HepG2 (cell line): ENCODE measurements at regions not wholly inside any gene's neighbourhood (a gene's known extent, or its start where the extent isn't known, plus 50 kb on each side); places are given as distances from the start of the nearest gene placed in this dataset.

ENCODE experiments used
- ATAC-seq: fragments of 200-7000 bp; cut with Tn5 transposase; 3 replicates; pipeline ENCODE4 v1.9.1; 2020; ENCODE audit warnings: mild to moderate bottlenecking, moderate library complexity
- BruUV-seq: library from RNA; stranded (reverse); fragments of 400-500 nt; replicated peaks from 2 replicates; lab custom pipeline; 2021; lab: Mats Ljungman, UMichigan
- CTCF ChIA-PET: fragments of 300-600 bp; formaldehyde crosslinking; extraction: SDS; loops from one replicate; lab custom pipeline; 2021; ENCODE audit warnings: low total read pairs, inconsistent platforms, low intra/inter-chr PET ratio; lab: Yijun Ruan, JAX
- POLR2A ChIA-PET: fragments of 350-600 bp; sonication (Branson Sonifier 250); formaldehyde crosslinking; loops from one replicate; lab custom pipeline; 2020; ENCODE audit warnings: antibody characterized with exemption, inconsistent platforms; lab: Yijun Ruan, JAX
- DNase-seq: peaks from one replicate; pipeline ENCODE4 v3.0.0-alpha.2; 2015; ENCODE audit warnings: low spot score
- FAIRE-seq: peaks from 3 replicates; lab custom pipeline; 2011; peaks lifted over from hg19 to GRCh38; lab: Jason Lieb, UNC
- H2AFZ ChIP-seq: one replicate; pipeline ENCODE4 v1.6.1; 2011; ENCODE audit warnings: low read length, inconsistent platforms
- H3K27ac ChIP-seq: fragments of 300-600 bp; 3 replicates; pipeline ENCODE4 v1.8.0; 2011; ENCODE audit warnings: mixed run types, mild to moderate bottlenecking, mixed read lengths, low read length, inconsistent platforms; ENCODE audit not compliant: insufficient read depth; ENCODE audit errors: extremely low read length
- H3K27me3 ChIP-seq, 2 experiments: fragments of 200-600 bp in 1 of 2; 2 replicates in 1 of 2; 3 replicates in 1 of 2; pipeline versions ENCODE4 v1.6.0 to v1.8.0; 2011; ENCODE audit warnings: low read length in 2 of 2, mild to moderate bottlenecking in 2 of 2, moderate library complexity in 2 of 2, inconsistent platforms in 1 of 2; ENCODE audit not compliant: insufficient read depth in 2 of 2, control insufficient read depth in 1 of 2
- H3K36me3 ChIP-seq, 2 experiments: fragments of 200-600 bp in 1 of 2; replicated peaks in 1 of 2; 2 replicates in 1 of 2; 3 replicates in 1 of 2; pipeline versions ENCODE4 v1.5.1 to v1.8.0; 2011; ENCODE audit warnings: low read length in 2 of 2, inconsistent platforms in 1 of 2; ENCODE audit not compliant: insufficient read depth in 2 of 2, control insufficient read depth in 1 of 2
- H3K4me1 ChIP-seq: 2 replicates; pipeline ENCODE4 v1.5.1; 2012; ENCODE audit warnings: low read length, inconsistent platforms; ENCODE audit not compliant: insufficient read depth
- H3K4me2 ChIP-seq: 2 replicates; pipeline ENCODE4 v1.6.0; 2011; ENCODE audit warnings: low read depth, low read length, inconsistent platforms
- H3K4me3 ChIP-seq, 3 experiments: fragments of 200-600 bp in 1 of 3; sonication (generic), shearing (Covaris generic) in 1 of 3; replicated peaks in 1 of 3; 2 replicates each; pipeline ENCODE4 v1.5.1; 2011 to 2016; ENCODE audit warnings: low read length in 3 of 3, inconsistent platforms in 2 of 3, low read depth in 2 of 3, mild to moderate bottlenecking in 2 of 3, control low read depth in 1 of 3, mixed read lengths in 1 of 3; ENCODE audit not compliant: insufficient read depth in 1 of 3
- H3K79me2 ChIP-seq: one replicate; pipeline ENCODE4 v1.6.1; 2011; ENCODE audit warnings: low read length, inconsistent platforms; ENCODE audit not compliant: insufficient read depth
- H3K9ac ChIP-seq: 2 replicates; pipeline ENCODE4 v1.6.0; 2011; ENCODE audit warnings: mild to moderate bottlenecking, low read depth, low read length, inconsistent platforms; ENCODE audit not compliant: insufficient read depth
- H3K9me3 ChIP-seq: 2 replicates; pipeline ENCODE4 v1.5.1; 2012; ENCODE audit warnings: mild to moderate bottlenecking, low read length
- H4K20me1 ChIP-seq: 2 replicates; pipeline ENCODE4 v1.6.0; 2011; ENCODE audit warnings: inconsistent platforms, mild to moderate bottlenecking, low read length, moderate library complexity; ENCODE audit not compliant: insufficient read depth
- AHDC1 ChIP-seq: sonication (generic); formaldehyde crosslinking; IDR thresholded peaks from 2 replicates; pipeline ENCODE4 v1.5.1; 2020; ENCODE audit warnings: mild to moderate bottlenecking, missing genetic modification reagents, borderline replicate concordance
- BRD4 ChIP-seq: sonication (generic); formaldehyde crosslinking; IDR thresholded peaks from 2 replicates; pipeline ENCODE4 v1.4.0; 2020; ENCODE audit warnings: missing genetic modification reagents
- CERS6 ChIP-seq: sonication (generic); formaldehyde crosslinking; IDR thresholded peaks from 2 replicates; pipeline ENCODE4 v1.5.0; 2020; ENCODE audit warnings: missing genetic modification reagents
- DNMT3B ChIP-seq: conservative IDR thresholded peaks from 2 replicates; pipeline ENCODE4 v1.6.1; 2016; ENCODE audit warnings: missing biosample characterization, control low read depth
- HNRNPK ChIP-seq: fragments of 200-400 bp; formaldehyde crosslinking; IDR thresholded peaks from 2 replicates; pipeline ENCODE4 v1.6.1; 2018; ENCODE audit warnings: low read length, low read depth, moderate library complexity, mild to moderate bottlenecking; ENCODE audit not compliant: poor library complexity, severe bottlenecking
- MXI1 ChIP-seq: IDR thresholded peaks from 3 replicates; pipeline ENCODE4 v1.6.1; 2012; ENCODE audit warnings: low read depth, low read length, inconsistent platforms, borderline replicate concordance
- PATZ1 ChIP-seq: sonication (generic); formaldehyde crosslinking; IDR thresholded peaks from 2 replicates; pipeline ENCODE4 v1.4.0; 2020; ENCODE audit warnings: missing genetic modification reagents
- PBX2 ChIP-seq: IDR thresholded peaks from 2 replicates; pipeline ENCODE4 v1.6.1; 2016; ENCODE audit warnings: control low read depth
- SIN3A ChIP-seq: IDR thresholded peaks from 2 replicates; pipeline ENCODE4 v1.6.1; 2011; ENCODE audit warnings: low read depth, mild to moderate bottlenecking, control low read depth, low read length, borderline replicate concordance
- SMAD1 ChIP-seq: sonication (generic); formaldehyde crosslinking; IDR thresholded peaks from 2 replicates; pipeline ENCODE4 v1.4.0; 2020; ENCODE audit warnings: missing genetic modification reagents, low read depth, mild to moderate bottlenecking, borderline replicate concordance
- TAF1 ChIP-seq: sonication (generic); formaldehyde crosslinking; IDR thresholded peaks from 2 replicates; pipeline ENCODE4 v1.4.0; 2020; ENCODE audit warnings: missing genetic modification reagents
- ZNF33B ChIP-seq: sonication (generic); formaldehyde crosslinking; IDR thresholded peaks from 2 replicates; pipeline ENCODE4 v1.5.1; 2020; ENCODE audit warnings: mild to moderate bottlenecking, missing genetic modification reagents
- ZXDC ChIP-seq: sonication (generic); formaldehyde crosslinking; IDR thresholded peaks from 2 replicates; pipeline ENCODE4 v1.5.0; 2020; ENCODE audit warnings: mild to moderate bottlenecking, missing genetic modification reagents
- WGBS: methylation state at CpG from one replicate; pipeline ENCODE4 v1.1.6; 2017; ENCODE audit warnings: low lambda C conversion rate; 5-methylcytosine and 5-hydroxymethylcytosine counted together
- in situ Hi-C: cut with HindIII; loops from 2 replicates; pipeline ENCODE4 v1.10.0; 2017; ENCODE audit warnings: low pct_unique_long_range_greater_than_20kb; ENCODE audit not compliant: extremely low pct_ligation_motif_present
- intact Hi-C: fragments of 100-400 bp; cut with micrococcal nuclease; formaldehyde crosslinking; loops from one replicate; pipeline ENCODE4 v1.10.0; 2022; ENCODE audit not compliant: unreplicated experiment

- Histone ChIP-seq H3K9me3 (no peaks in the 10 kb centered on the region), H3K9ac (no peak overlapping the region), H3K79me2 (no peaks in the 10 kb centered on the region), H3K4me2 (no peak overlapping the region), H3K27ac (no peak overlapping the region), H3K36me3 (no peaks in the 10 kb centered on the region), H4K20me1 (no peaks in the 10 kb centered on the region), H2AFZ (no peak overlapping the region), H3K4me1 (no peaks in the 10 kb centered on the region), H3K4me3 (no peak overlapping the region), H3K27me3 (no peaks in the 10 kb centered on the region)
- DNase-seq (no peak), ATAC-seq (no peak), FAIRE-seq (no peak)
- CTCF ChIA-PET, result no interaction called here
- BruUV-seq, result no TSS peak
- intact Hi-C loops, result no loop called here
- POLR2A ChIA-PET, result no interaction called here
- WGBS, result 23% methylated on average over 2 of the region's 2 CpGs
- in situ Hi-C loops, result no loop called here
- TF ChIP-seq PBX2 (CRISPR knock-in tag) (no peak), BRD4 (CRISPR knock-in tag) (no peak), ZXDC (CRISPR knock-in tag) (no peak), SIN3A (no peak), SMAD1 (CRISPR knock-in tag) (no peak), HNRNPK (no peak), AHDC1 (no peak), MXI1 (no peak), TAF1 (CRISPR knock-in tag) (no peak), CERS6 (CRISPR knock-in tag) (no peak), DNMT3B (CRISPR knock-in tag) (no peak), PATZ1 (CRISPR knock-in tag) (no peak), ZNF33B (no peak)
Measured at GRCh38 chr2:118449401-118449800, 361.1 kb downstream of the INSIG2 start.
